OCI-LY7 (cell line): ENCODE measurements at regions not wholly inside any gene's neighbourhood (a gene's known extent, or its start where the extent isn't known, plus 50 kb on each side); places are given as distances from the start of the nearest gene placed in this dataset.

Experiments used
- EZH2phosphoT487 ChIP-seq: fragments of 200-600 bp; sonication (generic); IDR thresholded peaks from 2 replicates; pipeline ENCODE4 v1.6.1; 2018; ENCODE audit warnings: low read depth, borderline replicate concordance, mild to moderate bottlenecking, mixed run types, antibody characterized with exemption, low read length, moderate library complexity, mixed read lengths
- TF ChIP-seq, protein P1 (sequence below): fragments of 200-600 bp; sonication (generic); conservative IDR thresholded peaks from 2 replicates; pipeline ENCODE4 v1.5.1; 2014; ENCODE audit warnings: mild to moderate bottlenecking, antibody characterized with exemption, low read length, moderate library complexity, mixed read lengths

DNA sequence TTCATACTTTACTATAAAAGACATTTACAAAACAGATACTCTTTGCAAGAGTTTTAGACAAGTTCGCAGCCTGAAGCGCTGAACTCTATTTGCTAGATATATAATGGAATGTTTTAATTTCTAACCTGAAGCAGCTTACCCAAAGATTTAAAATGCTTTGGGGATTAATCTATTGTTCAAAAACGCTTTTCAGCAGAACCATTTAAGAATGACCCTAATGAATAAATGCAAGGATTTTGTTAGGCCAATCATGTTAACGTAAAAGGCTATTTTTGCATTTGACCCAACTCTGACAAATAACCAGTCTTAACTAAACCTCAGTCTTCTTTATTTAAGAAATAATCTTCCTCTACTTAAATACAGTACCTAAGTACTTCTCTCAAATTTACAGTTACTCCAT, 406.7 kb upstream of the POT1 start:
- TF ChIP-seq, protein P1, sequence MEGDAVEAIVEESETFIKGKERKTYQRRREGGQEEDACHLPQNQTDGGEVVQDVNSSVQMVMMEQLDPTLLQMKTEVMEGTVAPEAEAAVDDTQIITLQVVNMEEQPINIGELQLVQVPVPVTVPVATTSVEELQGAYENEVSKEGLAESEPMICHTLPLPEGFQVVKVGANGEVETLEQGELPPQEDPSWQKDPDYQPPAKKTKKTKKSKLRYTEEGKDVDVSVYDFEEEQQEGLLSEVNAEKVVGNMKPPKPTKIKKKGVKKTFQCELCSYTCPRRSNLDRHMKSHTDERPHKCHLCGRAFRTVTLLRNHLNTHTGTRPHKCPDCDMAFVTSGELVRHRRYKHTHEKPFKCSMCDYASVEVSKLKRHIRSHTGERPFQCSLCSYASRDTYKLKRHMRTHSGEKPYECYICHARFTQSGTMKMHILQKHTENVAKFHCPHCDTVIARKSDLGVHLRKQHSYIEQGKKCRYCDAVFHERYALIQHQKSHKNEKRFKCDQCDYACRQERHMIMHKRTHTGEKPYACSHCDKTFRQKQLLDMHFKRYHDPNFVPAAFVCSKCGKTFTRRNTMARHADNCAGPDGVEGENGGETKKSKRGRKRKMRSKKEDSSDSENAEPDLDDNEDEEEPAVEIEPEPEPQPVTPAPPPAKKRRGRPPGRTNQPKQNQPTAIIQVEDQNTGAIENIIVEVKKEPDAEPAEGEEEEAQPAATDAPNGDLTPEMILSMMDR = no peak
- TF ChIP-seq EZH2phosphoT487 = no peak
